H1 (cell line): ENCODE measurements at regions not wholly inside any gene's neighbourhood (a gene's known extent, or its start where the extent isn't known, plus 50 kb on each side); places are given as distances from the start of the nearest gene placed in this dataset.

ENCODE experiments used
- CTCF ChIA-PET: fragments of 300-600 bp; sonication (Branson Sonifier 250); formaldehyde crosslinking; loops from one replicate; lab custom pipeline; 2021; ENCODE audit not compliant: partially characterized antibody; lab: Charles Lee
- POLR2A ChIA-PET: fragments of 300-600 bp; sonication (Branson Sonifier 250); formaldehyde crosslinking; loops from one replicate; lab custom pipeline; 2021; ENCODE audit warnings: inconsistent platforms; ENCODE audit not compliant: partially characterized antibody; lab: Charles Lee
- DNase-seq, 2 experiments: peaks; one replicate each; pipeline versions ENCODE4 v3.0.0 to v3.0.0-alpha.2; 2010 to 2022; ENCODE audit warnings: low spot score in 2 of 2, low read depth in 1 of 2, mixed read lengths in 1 of 2
- FAIRE-seq: peaks from 2 replicates; lab custom pipeline; 2011; peaks lifted over from hg19 to GRCh38; lab: Jason Lieb, UNC
- H2AFZ ChIP-seq: 2 replicates; pipeline ENCODE4 v1.8.1; 2012; ENCODE audit warnings: low read length, inconsistent platforms
- H2AK5ac ChIP-seq: 2 replicates; pipeline ENCODE4 v1.6.1; 2013; ENCODE audit warnings: low read depth, low read length
- H2BK120ac ChIP-seq: replicated peaks from 2 replicates; pipeline ENCODE3; 2013; ENCODE audit warnings: low read depth, low read length, inconsistent platforms
- H2BK12ac ChIP-seq: 2 replicates; pipeline ENCODE4 v1.6.1; 2013; ENCODE audit warnings: low read depth, low read length
- H2BK15ac ChIP-seq: 2 replicates; pipeline ENCODE4 v1.6.1; 2013; ENCODE audit warnings: low read length
- H2BK20ac ChIP-seq: 2 replicates; pipeline ENCODE4 v1.6.1; 2013; ENCODE audit warnings: low read length
- H2BK5ac ChIP-seq: 2 replicates; pipeline ENCODE4 v1.6.1; 2013; ENCODE audit warnings: low read depth, low read length
- H3K14ac ChIP-seq: 2 replicates; pipeline ENCODE4 v1.6.1; 2013; ENCODE audit warnings: inconsistent platforms; ENCODE audit not compliant: insufficient read length
- H3K18ac ChIP-seq: 2 replicates; pipeline ENCODE4 v1.6.1; 2013; ENCODE audit warnings: low read length; ENCODE audit errors: extremely low read depth
- H3K23ac ChIP-seq: 2 replicates; pipeline ENCODE4 v1.6.1; 2013; ENCODE audit warnings: inconsistent platforms; ENCODE audit not compliant: insufficient read length
- H3K23me2 ChIP-seq: 2 replicates; pipeline ENCODE4 v1.6.1; 2013; ENCODE audit warnings: low read depth, low read length
- H3K27ac ChIP-seq: 2 replicates; pipeline ENCODE4 v1.6.1; 2011; ENCODE audit warnings: low read depth, low read length, inconsistent platforms
- H3K27me3 ChIP-seq, 4 experiments: replicated peaks in 1 of 4; 1 replicate in 1 of 4; 2 replicates in 3 of 4; pipeline versions ENCODE4 v1.6.1 to v1.8.1; 2011 to 2013; ENCODE audit warnings: low read length in 3 of 4, mild to moderate bottlenecking in 3 of 4, inconsistent platforms in 2 of 4, mixed read lengths in 2 of 4, moderate library complexity in 1 of 4; ENCODE audit not compliant: control insufficient read depth in 3 of 4, insufficient read depth in 3 of 4; ENCODE audit errors: extremely low read depth in 1 of 4
- H3K36me3 ChIP-seq, 4 experiments: 2 replicates each; pipeline versions ENCODE4 v1.6.1 to v1.8.1; 2011 to 2013; ENCODE audit warnings: mild to moderate bottlenecking in 4 of 4, low read length in 3 of 4, moderate library complexity in 2 of 4, control low read depth in 1 of 4, inconsistent platforms in 1 of 4; ENCODE audit not compliant: insufficient read depth in 4 of 4, control insufficient read depth in 2 of 4
- H3K4ac ChIP-seq: replicated peaks from 2 replicates; pipeline ENCODE3; 2013; ENCODE audit warnings: low read length, low read depth, mixed read lengths, inconsistent platforms; ENCODE audit not compliant: insufficient read length
- H3K4me1 ChIP-seq, 4 experiments: replicated peaks in 1 of 4; 1 replicate in 1 of 4; 2 replicates in 3 of 4; pipeline versions ENCODE4 v1.6.1 to v1.8.1; 2011 to 2013; ENCODE audit warnings: low read length in 3 of 4, inconsistent platforms in 2 of 4, mixed read lengths in 1 of 4; ENCODE audit not compliant: insufficient read depth in 4 of 4, control insufficient read depth in 3 of 4
- H3K4me2 ChIP-seq, 2 experiments: 2 replicates each; pipeline versions ENCODE4 v1.6.1 to v1.8.1; 2011 to 2013; ENCODE audit warnings: low read depth in 2 of 2, low read length in 2 of 2, control low read depth in 1 of 2, inconsistent platforms in 1 of 2, mild to moderate bottlenecking in 1 of 2; ENCODE audit not compliant: insufficient read depth in 1 of 2
- H3K4me3 ChIP-seq, 4 experiments: fragments of 200-600, 300-600 bp in 1 of 4; sonication (generic), shearing (Covaris generic), sonication (Bioruptor Twin) in 1 of 4; 2 replicates each; pipeline versions ENCODE4 v1.5.1 to v1.8.1; 2011 to 2016; ENCODE audit warnings: low read length in 4 of 4, low read depth in 3 of 4, control low read depth in 2 of 4, inconsistent platforms in 2 of 4, mild to moderate bottlenecking in 2 of 4, mixed read lengths in 1 of 4, moderate library complexity in 1 of 4; ENCODE audit not compliant: insufficient read depth in 2 of 4; ENCODE audit errors: extremely low read depth in 1 of 4
- H3K56ac ChIP-seq: replicated peaks from 2 replicates; pipeline ENCODE3; 2013; ENCODE audit warnings: low read depth, mild to moderate bottlenecking, mixed read lengths, low read length, inconsistent platforms; ENCODE audit not compliant: insufficient read length
- H3K79me1 ChIP-seq: 2 replicates; pipeline ENCODE4 v1.6.1; 2013; ENCODE audit warnings: low read depth, low read length, control low read depth
- H3K79me2 ChIP-seq, 2 experiments: 2 replicates each; pipeline versions ENCODE4 v1.6.1 to v1.8.1; 2012 to 2013; ENCODE audit warnings: low read length in 2 of 2, mild to moderate bottlenecking in 2 of 2, inconsistent platforms in 1 of 2; ENCODE audit not compliant: insufficient read depth in 2 of 2, control insufficient read depth in 1 of 2
- H3K9ac ChIP-seq, 4 experiments: replicated peaks in 1 of 4; 1 replicate in 1 of 4; 2 replicates in 3 of 4; pipeline versions ENCODE4 v1.6.1 to v1.8.1; 2011 to 2013; ENCODE audit warnings: low read depth in 3 of 4, low read length in 3 of 4, control low read depth in 2 of 4, mild to moderate bottlenecking in 2 of 4, moderate library complexity in 2 of 4, inconsistent platforms in 1 of 4; ENCODE audit errors: extremely low read depth in 1 of 4
- H3K9me3 ChIP-seq, 2 experiments: 2 replicates each; pipeline versions ENCODE4 v1.6.1 to v1.8.1; 2012 to 2013; ENCODE audit warnings: mild to moderate bottlenecking in 2 of 2, moderate library complexity in 2 of 2, control low read depth in 1 of 2, inconsistent platforms in 1 of 2, low read depth in 1 of 2, low read length in 1 of 2, mixed read lengths in 1 of 2; ENCODE audit not compliant: insufficient read depth in 2 of 2
- H4K20me1 ChIP-seq, 2 experiments: replicated peaks in 1 of 2; 2 replicates each; pipeline versions ENCODE3 to v1.8.1; 2011 to 2013; ENCODE audit warnings: inconsistent platforms in 2 of 2, low read length in 2 of 2, mild to moderate bottlenecking in 1 of 2; ENCODE audit not compliant: insufficient read depth in 2 of 2, control insufficient read depth in 1 of 2
- H4K5ac ChIP-seq: 2 replicates; pipeline ENCODE4 v1.6.1; 2013; ENCODE audit warnings: low read length, low read depth, mixed read lengths, inconsistent platforms; ENCODE audit not compliant: insufficient read length
- H4K8ac ChIP-seq: 2 replicates; pipeline ENCODE4 v1.8.0; 2013; ENCODE audit warnings: mild to moderate bottlenecking, moderate library complexity, low read length, inconsistent platforms; ENCODE audit not compliant: insufficient read depth; ENCODE audit errors: extremely low read depth
- H4K91ac ChIP-seq: replicated peaks from 2 replicates; pipeline ENCODE3; 2013; ENCODE audit warnings: low read length, mixed read lengths, inconsistent platforms; ENCODE audit not compliant: insufficient read length
- BCL11A ChIP-seq, 2 experiments: IDR thresholded peaks; one replicate each; pipeline ENCODE4 v1.6.1; 2011; ENCODE audit warnings: low read depth in 2 of 2, low read length in 2 of 2, mild to moderate bottlenecking in 2 of 2
- KDM4A ChIP-seq: IDR thresholded peaks from one replicate; pipeline ENCODE4 v1.7.1; 2012; ENCODE audit warnings: low read depth, mild to moderate bottlenecking, moderate library complexity, low read length, inconsistent platforms; ENCODE audit not compliant: severe bottlenecking
- POU5F1 ChIP-seq: IDR thresholded peaks from 2 replicates; pipeline ENCODE4 v1.6.1; 2011; ENCODE audit warnings: low read depth, mild to moderate bottlenecking, low read length, moderate library complexity
- RXRA ChIP-seq: IDR thresholded peaks from 2 replicates; pipeline ENCODE4 v1.6.1; 2011; ENCODE audit warnings: low read depth, mild to moderate bottlenecking, low read length, moderate library complexity; ENCODE audit not compliant: insufficient read depth
- SIX5 ChIP-seq: IDR thresholded peaks from 2 replicates; pipeline ENCODE4 v1.6.1; 2011; ENCODE audit warnings: mild to moderate bottlenecking, low read depth, low read length
- SUZ12 ChIP-seq: fragments of 200-600 bp; sonication (generic); IDR thresholded peaks from 2 replicates; pipeline ENCODE4 v1.6.1; 2012; ENCODE audit warnings: mild to moderate bottlenecking, inconsistent platforms, low read length, moderate library complexity, mixed read lengths
- WGBS, 2 experiments: shearing (Covaris generic) in 1 of 2; methylation state at CpG; one replicate each; pipeline versions ENCODE4 v1.1.6 to v1.1.7; 2013 to 2015; ENCODE audit warnings: low lambda C conversion rate in 2 of 2, mixed read lengths in 2 of 2, inconsistent platforms in 1 of 2, low coverage in 1 of 2, missing lambda C conversion rate in 1 of 2; ENCODE audit not compliant: insufficient replicate concordance in 2 of 2, insufficient coverage in 1 of 2, insufficient read length in 1 of 2; ENCODE audit errors: extremely low coverage in 1 of 2, missing lambda C conversion rate in 1 of 2; 5-methylcytosine and 5-hydroxymethylcytosine counted together
- TF ChIP-seq, protein P1 (sequence below): IDR thresholded peaks from 2 replicates; pipeline ENCODE4 v1.6.1; 2012; ENCODE audit warnings: inconsistent platforms

GRCh38 chr12:92404921-92405320, 259.3 kb upstream of the BTG1 start:
- H3K4me1 ChIP-seq = no peaks in the 10 kb centered on the region
- H2BK120ac ChIP-seq = no peak overlapping the region
- H3K56ac ChIP-seq = no peak overlapping the region
- no peak overlapping the region for H4K5ac ChIP-seq
- DNase-seq (no peak), FAIRE-seq (no peak)
- H4K8ac ChIP-seq = no peak overlapping the region
- H4K91ac ChIP-seq = no peak overlapping the region
- H3K23ac ChIP-seq = no peak overlapping the region
- H2AFZ ChIP-seq = no peak overlapping the region
- no peak overlapping the region for H2BK12ac ChIP-seq
- ChIA-PET CTCF (interaction anchor here (0.9 kb wide), 1 partner anchor 593 kb away, joined by 4 read pairs; no protein-coding TSS in a partner anchor), POLR2A (no interaction called here)
- no peaks in the 10 kb centered on the region for H3K79me2 ChIP-seq
- no peaks in the 10 kb centered on the region for H3K27me3 ChIP-seq
- peaks cover 0 to 6% of the 10 kb centered on the region in 2 experiments; a peak in 1 of 4 replicates for H3K9me3 ChIP-seq
- H3K14ac ChIP-seq = no peak overlapping the region
- H3K27ac ChIP-seq = no peak overlapping the region
- no peak overlapping the region for H3K4ac ChIP-seq
- no peak overlapping the region for H2AK5ac ChIP-seq
- H2BK15ac ChIP-seq = no peak overlapping the region
- no peak overlapping the region for H3K9ac ChIP-seq
- H2BK20ac ChIP-seq = no peak overlapping the region
- H3K79me1 ChIP-seq = no peaks in the 10 kb centered on the region
- H3K4me3 ChIP-seq = no peak overlapping the region
- H2BK5ac ChIP-seq = no peak overlapping the region
- WGBS, 2 experiments = 100% methylated on average over 1 of the region's 1 CpG; no CpG with 5 or more reads in 1 of the 2 experiments
- H3K18ac ChIP-seq = no peak overlapping the region
- H3K23me2 ChIP-seq = no peaks in the 10 kb centered on the region
- no peaks in the 10 kb centered on the region for H3K36me3 ChIP-seq
- H4K20me1 ChIP-seq = no peaks in the 10 kb centered on the region
- no peak overlapping the region for H3K4me2 ChIP-seq
- TF ChIP-seq BCL11A (IDR thresholded peaks at IDR 0.05; ENCODE audit: low read depth in 2 of 2, low read length in 2 of 2) (no peak), SUZ12 (no peak), KDM4A (no peak), SIX5 (no peak), POU5F1 (no peak), RXRA (no peak)
- TF ChIP-seq, protein P1, sequence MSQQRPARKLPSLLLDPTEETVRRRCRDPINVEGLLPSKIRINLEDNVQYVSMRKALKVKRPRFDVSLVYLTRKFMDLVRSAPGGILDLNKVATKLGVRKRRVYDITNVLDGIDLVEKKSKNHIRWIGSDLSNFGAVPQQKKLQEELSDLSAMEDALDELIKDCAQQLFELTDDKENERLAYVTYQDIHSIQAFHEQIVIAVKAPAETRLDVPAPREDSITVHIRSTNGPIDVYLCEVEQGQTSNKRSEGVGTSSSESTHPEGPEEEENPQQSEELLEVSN = no peak
